Breast epithelium (tissue), 4 donors: ENCODE measurements at regions not wholly inside any gene's neighbourhood (a gene's known extent, or its start where the extent isn't known, plus 50 kb on each side); places are given as distances from the start of the nearest gene placed in this dataset.

Experiments
- DNase-seq, 2 donors: peaks; one replicate each; pipeline ENCODE4 v3.0.0-alpha.2; 2019; ENCODE audit warnings: low spot score in 2 of 2
- H3K27ac ChIP-seq, 2 donors: fragments of 200-600 bp; sonication (generic) in 1 of 2; one replicate each; pipeline ENCODE4 v1.5.1; 2016 to 2019; ENCODE audit warnings: mild to moderate bottlenecking in 1 of 2
- H3K27me3 ChIP-seq, 2 donors: fragments of 200-600 bp; sonication (generic) in 1 of 2; one replicate each; pipeline versions ENCODE4 v1.5.1 to v1.6.0; 2017 to 2019; ENCODE audit warnings: control low read depth in 1 of 2, mild to moderate bottlenecking in 1 of 2
- H3K36me3 ChIP-seq: fragments of 200-600 bp; one replicate; pipeline ENCODE4 v1.5.1; 2019
- H3K4me1 ChIP-seq, 2 donors: fragments of 200-600 bp; sonication (generic); one replicate each; pipeline ENCODE4 v1.5.1; 2016 to 2019; ENCODE audit warnings: control low read depth in 1 of 2
- H3K4me3 ChIP-seq, 3 donors: fragments of 200-600 bp; sonication (generic); 1 replicate in 2 of 3; 2 replicates in 1 of 3; pipeline ENCODE4 v1.5.1; 2016 to 2019; ENCODE audit warnings: mild to moderate bottlenecking in 3 of 3, moderate library complexity in 2 of 3
- H3K9me3 ChIP-seq, 2 donors: fragments of 200-600 bp; sonication (generic) in 1 of 2; one replicate each; pipeline ENCODE4 v1.5.1; 2016 to 2019; ENCODE audit warnings: control low read depth in 1 of 2
- POLR2A ChIP-seq: fragments of 450-650 bp; IDR thresholded peaks from one replicate; pipeline ENCODE4 v1.6.1; 2016; ENCODE audit warnings: antibody characterized with exemption, mild to moderate bottlenecking, moderate library complexity
- POLR2AphosphoS5 ChIP-seq, 3 donors: sonication (generic); formaldehyde crosslinking; IDR thresholded peaks; one replicate each; pipeline ENCODE4 v1.6.1; 2017; ENCODE audit warnings: antibody characterized with exemption in 3 of 3
- intact Hi-C: fragments of 100-400 bp; cut with DNase I; formaldehyde crosslinking; loops from one replicate; pipeline ENCODE4 v1.15.1; 2023; ENCODE audit warnings: low total_unique reads
- TF ChIP-seq, protein P1 (sequence below), 3 donors: fragments of 450-650 bp; IDR thresholded peaks; one replicate each; pipeline ENCODE4 v1.5.1; 2016 to 2017; ENCODE audit warnings: antibody characterized with exemption in 3 of 3, mild to moderate bottlenecking in 3 of 3, moderate library complexity in 3 of 3

DNA sequence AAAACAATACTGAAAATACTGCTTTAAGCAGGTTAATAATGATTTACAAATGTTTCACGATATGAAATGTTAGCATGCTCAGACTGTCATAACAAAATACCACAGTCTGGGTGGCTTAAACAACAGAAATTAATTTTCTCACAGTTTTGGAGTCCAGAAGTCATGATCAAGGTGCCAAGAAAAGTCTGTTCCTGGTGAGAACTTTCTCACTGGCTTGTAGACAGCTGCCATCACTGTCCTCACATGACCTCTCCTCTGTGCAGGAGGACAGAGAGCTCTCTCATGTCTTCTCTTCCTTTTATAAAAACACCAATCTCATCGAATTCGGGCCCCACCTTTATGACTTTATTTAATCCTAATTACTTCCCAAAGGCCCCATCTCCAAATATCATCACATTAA lies 426.7 kb downstream of the KLHL13 start:
- no peak for DNase-seq
- intact Hi-C loops: no loop called here
- TF ChIP-seq, protein P1, sequence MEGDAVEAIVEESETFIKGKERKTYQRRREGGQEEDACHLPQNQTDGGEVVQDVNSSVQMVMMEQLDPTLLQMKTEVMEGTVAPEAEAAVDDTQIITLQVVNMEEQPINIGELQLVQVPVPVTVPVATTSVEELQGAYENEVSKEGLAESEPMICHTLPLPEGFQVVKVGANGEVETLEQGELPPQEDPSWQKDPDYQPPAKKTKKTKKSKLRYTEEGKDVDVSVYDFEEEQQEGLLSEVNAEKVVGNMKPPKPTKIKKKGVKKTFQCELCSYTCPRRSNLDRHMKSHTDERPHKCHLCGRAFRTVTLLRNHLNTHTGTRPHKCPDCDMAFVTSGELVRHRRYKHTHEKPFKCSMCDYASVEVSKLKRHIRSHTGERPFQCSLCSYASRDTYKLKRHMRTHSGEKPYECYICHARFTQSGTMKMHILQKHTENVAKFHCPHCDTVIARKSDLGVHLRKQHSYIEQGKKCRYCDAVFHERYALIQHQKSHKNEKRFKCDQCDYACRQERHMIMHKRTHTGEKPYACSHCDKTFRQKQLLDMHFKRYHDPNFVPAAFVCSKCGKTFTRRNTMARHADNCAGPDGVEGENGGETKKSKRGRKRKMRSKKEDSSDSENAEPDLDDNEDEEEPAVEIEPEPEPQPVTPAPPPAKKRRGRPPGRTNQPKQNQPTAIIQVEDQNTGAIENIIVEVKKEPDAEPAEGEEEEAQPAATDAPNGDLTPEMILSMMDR (IDR thresholded peaks at IDR 0.05): no peak
- TF ChIP-seq POLR2A (no peak), POLR2AphosphoS5 (IDR thresholded peaks at IDR 0.05) (no peak)
- Histone ChIP-seq H3K36me3 (no peaks in the 10 kb centered on the region), H3K4me1 (no peaks in the 10 kb centered on the region), H3K27me3 (no peaks in the 10 kb centered on the region), H3K27ac (no peak overlapping the region), H3K4me3 (no peak overlapping the region), H3K9me3 (no peaks in the 10 kb centered on the region)

DNA sequence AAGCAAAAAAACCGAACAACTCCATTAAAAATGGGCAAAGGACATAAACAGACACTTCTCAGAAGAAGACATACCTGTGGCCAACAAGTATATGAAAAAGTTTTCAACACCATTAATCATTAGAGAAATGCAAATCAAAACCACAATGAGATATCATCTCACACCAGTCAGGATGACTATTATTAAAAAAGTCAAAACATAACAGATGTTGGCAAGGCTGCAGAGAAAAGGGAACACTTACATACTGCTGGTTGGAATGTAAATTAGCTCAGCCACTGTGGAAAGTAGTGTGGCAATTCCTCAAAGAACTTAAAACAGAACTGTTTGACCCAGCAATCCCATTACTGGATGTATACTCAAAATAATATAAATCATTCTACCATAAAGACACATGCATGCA lies 436.3 kb downstream of the KLHL13 start:
- Histone ChIP-seq H3K9me3 (peaks cover 0 to 5% of the 10 kb centered on the region in 2 donors), H3K4me3 (no peak overlapping the region), H3K27me3 (no peaks in the 10 kb centered on the region), H3K4me1 (no peaks in the 10 kb centered on the region), H3K27ac (no peak overlapping the region), H3K36me3 (no peaks in the 10 kb centered on the region)
- DNase-seq: no peak
- intact Hi-C loops: no loop called here
- no peak for TF ChIP-seq POLR2A
- TF ChIP-seq, protein P1 (IDR thresholded peaks at IDR 0.05): no peak
- TF ChIP-seq POLR2AphosphoS5 (IDR thresholded peaks at IDR 0.05): no peak

DNA sequence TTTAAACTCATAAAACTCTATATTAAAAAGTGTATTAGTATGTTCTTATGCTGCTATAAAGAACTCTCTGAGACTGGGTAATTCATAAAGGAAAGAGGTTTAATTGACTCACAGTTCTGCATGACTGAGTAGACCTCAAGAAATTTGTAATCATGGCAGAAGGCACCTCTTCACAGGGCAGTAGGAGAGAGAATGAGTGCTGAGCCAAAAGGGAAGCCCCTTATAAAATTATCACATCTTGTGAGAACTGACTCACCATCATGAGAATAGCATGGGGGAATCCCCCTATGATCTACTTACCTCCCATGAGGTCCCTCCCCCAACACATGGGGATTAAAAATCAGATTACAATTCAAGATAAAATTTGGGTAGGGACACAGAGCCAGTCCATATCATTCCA lies 463.2 kb downstream of the KLHL13 start:
- TF ChIP-seq, protein P1 (IDR thresholded peaks at IDR 0.05): no peak
- no peak for TF ChIP-seq POLR2AphosphoS5 (IDR thresholded peaks at IDR 0.05)
- TF ChIP-seq POLR2A: no peak
- H3K27ac ChIP-seq: no peak overlapping the region
- no peak for DNase-seq
- intact Hi-C loops: no loop called here
- no peak overlapping the region for H3K4me3 ChIP-seq
- H3K36me3 ChIP-seq: no peaks in the 10 kb centered on the region
- H3K9me3 ChIP-seq: no peaks in the 10 kb centered on the region
- H3K4me1 ChIP-seq: no peaks in the 10 kb centered on the region
- no peaks in the 10 kb centered on the region for H3K27me3 ChIP-seq

DNA sequence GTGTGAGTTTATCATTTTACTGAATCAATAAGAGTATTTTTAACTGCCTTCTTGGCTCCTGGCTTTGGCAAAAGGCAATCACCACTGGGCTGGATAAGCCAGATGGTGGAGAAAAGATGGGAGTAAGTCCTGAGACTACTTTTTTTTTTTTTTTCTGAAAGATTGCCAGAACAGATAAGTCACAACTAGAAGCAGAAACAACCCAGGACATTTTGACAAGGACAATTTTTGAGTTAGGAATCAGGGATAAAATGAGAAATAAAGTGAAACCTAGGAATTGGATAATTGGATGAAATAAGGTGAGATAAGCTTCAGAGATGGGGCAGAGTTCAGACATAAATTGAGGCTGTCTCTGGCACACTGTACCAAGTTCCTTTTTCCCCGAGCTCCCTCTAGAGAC lies 471.0 kb downstream of the KLHL13 start:
- no peaks in the 10 kb centered on the region for H3K4me1 ChIP-seq
- TF ChIP-seq POLR2A (no peak), POLR2AphosphoS5 (IDR thresholded peaks at IDR 0.05) (no peak)
- TF ChIP-seq, protein P1 (IDR thresholded peaks at IDR 0.05): no peak
- intact Hi-C loops: no loop called here
- H3K4me3 ChIP-seq: no peak overlapping the region
- no peak for DNase-seq
- H3K36me3 ChIP-seq: no peaks in the 10 kb centered on the region
- H3K9me3 ChIP-seq: no peaks in the 10 kb centered on the region
- H3K27me3 ChIP-seq: no peaks in the 10 kb centered on the region
- no peak overlapping the region for H3K27ac ChIP-seq

DNA sequence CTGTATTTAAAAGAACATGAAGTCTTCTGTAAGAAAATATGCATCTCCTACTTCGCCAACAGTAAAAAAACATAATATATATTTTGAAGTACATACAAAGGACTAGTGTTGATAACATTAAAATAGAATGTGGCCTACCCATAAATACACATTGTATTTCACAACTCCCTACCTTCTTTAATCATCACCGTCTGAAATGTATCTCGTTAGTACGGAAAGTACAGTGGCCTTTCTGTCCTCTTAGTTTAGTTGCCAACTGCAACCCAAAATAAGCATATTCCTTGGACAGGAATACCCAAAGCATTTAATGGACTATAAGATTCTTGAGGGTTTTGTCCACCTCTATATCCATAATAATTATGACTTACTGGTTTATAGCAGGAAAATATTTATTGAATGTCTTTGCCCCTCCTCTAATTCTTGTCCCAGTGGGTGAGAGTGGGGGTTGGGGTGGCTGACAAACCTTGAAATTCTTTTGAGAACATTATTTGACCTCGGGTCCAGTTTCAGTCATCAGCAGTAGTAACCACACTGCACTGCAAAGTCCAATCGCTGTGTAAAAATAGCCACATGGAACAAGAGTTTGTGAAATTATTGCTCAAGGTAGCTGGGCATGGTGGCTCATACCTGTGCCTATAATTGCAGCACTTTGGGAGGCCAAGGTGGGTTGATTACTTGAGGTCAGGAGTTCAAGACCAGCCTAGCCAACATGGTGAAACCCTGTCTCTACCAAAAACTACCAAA lies 474.5 kb downstream of the KLHL13 start:
- TF ChIP-seq POLR2AphosphoS5 (IDR thresholded peaks at IDR 0.05) (no peak), POLR2A (no peak)
- TF ChIP-seq, protein P1 (IDR thresholded peaks at IDR 0.05): no peak
- DNase-seq: no peak
- H3K27me3 ChIP-seq: no peaks in the 10 kb centered on the region
- no peaks in the 10 kb centered on the region for H3K9me3 ChIP-seq
- H3K4me3 ChIP-seq: no peak overlapping the region
- no peak overlapping the region for H3K27ac ChIP-seq
- no peaks in the 10 kb centered on the region for H3K36me3 ChIP-seq
- intact Hi-C loops: loop anchor here (1.0 kb wide), 1 partner anchor 32 kb away; no protein-coding TSS in a partner anchor
- H3K4me1 ChIP-seq: no peaks in the 10 kb centered on the region
